Heart right ventricle (tissue), 16 donors: ENCODE measurements at regions not wholly inside any gene's neighbourhood (a gene's known extent, or its start where the extent isn't known, plus 50 kb on each side); places are given as distances from the start of the nearest gene placed in this dataset.
A peak's percentile ranks its signal among the peaks of the same experiment; 100 is the strongest.

ENCODE experiments used
- ATAC-seq, 8 donors: fragments of 200-7000 bp; cut with Tn5 transposase; one replicate each; pipeline ENCODE4 v1.9.1; 2020; ENCODE audit warnings: mild to moderate bottlenecking in 8 of 8, moderate library complexity in 8 of 8, moderate number of reproducible peaks in 1 of 8
- DNase-seq, 2 donors: peaks; one replicate each; pipeline ENCODE4 v3.0.0-alpha.2; 2020
- H3K27ac ChIP-seq, 10 donors: fragments of 200-600 bp; sonication (generic) in 2 of 10; one replicate each; pipeline versions ENCODE4 v1.5.0 to v1.8.0; 2020 to 2022; ENCODE audit warnings: mild to moderate bottlenecking in 3 of 10
- H3K27me3 ChIP-seq, 7 donors: fragments of 200-600 bp; one replicate each; pipeline ENCODE4 v1.8.0; 2021 to 2022; ENCODE audit warnings: mild to moderate bottlenecking in 2 of 7
- H3K36me3 ChIP-seq, 9 donors: fragments of 200-600 bp; sonication (generic) in 1 of 9; one replicate each; pipeline versions ENCODE4 v1.5.0 to v1.8.0; 2020 to 2022; ENCODE audit warnings: mild to moderate bottlenecking in 2 of 9
- H3K4me1 ChIP-seq, 9 donors: fragments of 200-600 bp; sonication (generic) in 1 of 9; one replicate each; pipeline versions ENCODE4 v1.5.0 to v1.8.0; 2020 to 2022; ENCODE audit warnings: mild to moderate bottlenecking in 4 of 9
- H3K4me3 ChIP-seq, 10 donors: fragments of 200-600 bp; sonication (generic) in 2 of 10; one replicate each; pipeline versions ENCODE4 v1.5.0 to v1.8.0; 2020 to 2022; ENCODE audit warnings: mild to moderate bottlenecking in 7 of 10, moderate library complexity in 2 of 10
- H3K9me3 ChIP-seq, 11 donors: fragments of 200-600 bp in 10 of 11; sonication (generic) in 2 of 11; one replicate each; pipeline versions ENCODE4 v1.5.0 to v1.8.0; 2013 to 2022; ENCODE audit warnings: mild to moderate bottlenecking in 2 of 11, control low read depth in 1 of 11, moderate library complexity in 1 of 11
- WGBS, 2 donors: extraction: QIAGEN DNeasy Blood & Tissue Kit; methylation state at CpG; one replicate each; pipeline ENCODE4 v1.1.7; 2013; ENCODE audit warnings: inconsistent platforms in 1 of 2; 5-methylcytosine and 5-hydroxymethylcytosine counted together
- intact Hi-C, 10 donors: fragments of 100-400 bp; cut with DNase I; formaldehyde crosslinking; loops; one replicate each; pipeline versions ENCODE4 v1.11.1 to v1.14.2; 2022
- TF ChIP-seq, protein P1 (sequence below), 9 donors: fragments of 200-600 bp; sonication (generic) in 2 of 9; IDR thresholded peaks; one replicate each; pipeline versions ENCODE4 v1.5.0 to v1.8.0; 2021 to 2022; ENCODE audit warnings: antibody characterized with exemption in 9 of 9, mild to moderate bottlenecking in 5 of 9, moderate library complexity in 1 of 9
- donor health status: Arrhythmogenic right ventricular cardiomyopathy.
- donor health status: ischemic (EF 13 %, LVEDD 7.1; RV severe dilation, severe dysfunction).
- donor health status: healthy with polysubstance abuse.
- donor health status: DM: no; HTN: yes; CAD: no.
- donor health status: DM: no; HTN: no; CAD: no.
- donor health status: ischemic (EF 25% LVEDD 6.9; RV normal size, moderate dysfunction).
- donor health status: ischemic (EF 25% LVEDD 5.7; RV mildly dilated, moderate dysfunction).
- donor health status: healthy.
- donor health status: DM: yes; HTN: yes; CAD: no.
- donor health status: Ischemic cardiomyopathy.
- donor health status: ischemic (EF 35%, LVEDD 5.7; RV mildly dilated, moderate dysfunction).
- donor health status: nonischemic (EF 11% LVEDD 7.7; RV severe dilation, severe dysfunction).
- donor health status: DM: yes; HTN: yes; CAD: no.
- donor health status: PGD.
- donor health status: ischemic (EF 29% LVEDD 5.4; RV normal size, mild dysfunction).
- donor health status: nonischemic (EF 23%, LVEDD 6.1; RV moderate dilation, normal function).

DNA sequence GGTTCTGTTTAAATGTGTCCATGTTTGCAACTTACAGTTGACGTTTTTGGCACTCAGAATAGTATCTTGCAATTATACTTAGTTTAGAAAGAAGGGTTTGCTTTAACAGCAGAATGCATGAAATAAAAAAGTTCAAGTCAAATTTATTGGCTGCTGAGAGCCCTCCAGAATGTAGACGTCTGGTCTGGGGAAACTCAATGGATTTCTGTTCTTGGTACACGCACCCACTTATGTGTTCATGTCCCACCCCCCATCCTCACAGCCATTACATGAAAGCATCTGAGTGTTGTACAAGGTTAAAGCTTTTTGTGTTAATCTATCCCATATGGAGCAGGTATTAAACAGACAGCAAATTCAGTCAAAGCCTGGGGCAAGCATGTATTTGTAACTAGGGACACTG is 219.5 kb downstream of the SOX11 start:
- H3K27me3 ChIP-seq: no peaks in the 10 kb centered on the region
- TF ChIP-seq, protein P1, sequence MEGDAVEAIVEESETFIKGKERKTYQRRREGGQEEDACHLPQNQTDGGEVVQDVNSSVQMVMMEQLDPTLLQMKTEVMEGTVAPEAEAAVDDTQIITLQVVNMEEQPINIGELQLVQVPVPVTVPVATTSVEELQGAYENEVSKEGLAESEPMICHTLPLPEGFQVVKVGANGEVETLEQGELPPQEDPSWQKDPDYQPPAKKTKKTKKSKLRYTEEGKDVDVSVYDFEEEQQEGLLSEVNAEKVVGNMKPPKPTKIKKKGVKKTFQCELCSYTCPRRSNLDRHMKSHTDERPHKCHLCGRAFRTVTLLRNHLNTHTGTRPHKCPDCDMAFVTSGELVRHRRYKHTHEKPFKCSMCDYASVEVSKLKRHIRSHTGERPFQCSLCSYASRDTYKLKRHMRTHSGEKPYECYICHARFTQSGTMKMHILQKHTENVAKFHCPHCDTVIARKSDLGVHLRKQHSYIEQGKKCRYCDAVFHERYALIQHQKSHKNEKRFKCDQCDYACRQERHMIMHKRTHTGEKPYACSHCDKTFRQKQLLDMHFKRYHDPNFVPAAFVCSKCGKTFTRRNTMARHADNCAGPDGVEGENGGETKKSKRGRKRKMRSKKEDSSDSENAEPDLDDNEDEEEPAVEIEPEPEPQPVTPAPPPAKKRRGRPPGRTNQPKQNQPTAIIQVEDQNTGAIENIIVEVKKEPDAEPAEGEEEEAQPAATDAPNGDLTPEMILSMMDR (IDR thresholded peaks at IDR 0.05): no peak
- intact Hi-C loops: loop anchor here in 4 of 10 donors (10.0 kb wide), 2 partner anchors 217 to 517 kb away; partner anchors contain the start of gene SOX11 (in 4 of the 4)
- no peak for ATAC-seq
- no peak overlapping the region for H3K27ac ChIP-seq
- no peak for DNase-seq
- H3K9me3 ChIP-seq: no peaks in the 10 kb centered on the region
- H3K4me1 ChIP-seq: peaks cover 0 to 23% (median 7%) of the 10 kb centered on the region in 9 donors
- 65 to 73% methylated on average over 3 of the region's 3 CpGs for WGBS, 2 donors
- no peak overlapping the region for H3K4me3 ChIP-seq
- no peaks in the 10 kb centered on the region for H3K36me3 ChIP-seq

DNA sequence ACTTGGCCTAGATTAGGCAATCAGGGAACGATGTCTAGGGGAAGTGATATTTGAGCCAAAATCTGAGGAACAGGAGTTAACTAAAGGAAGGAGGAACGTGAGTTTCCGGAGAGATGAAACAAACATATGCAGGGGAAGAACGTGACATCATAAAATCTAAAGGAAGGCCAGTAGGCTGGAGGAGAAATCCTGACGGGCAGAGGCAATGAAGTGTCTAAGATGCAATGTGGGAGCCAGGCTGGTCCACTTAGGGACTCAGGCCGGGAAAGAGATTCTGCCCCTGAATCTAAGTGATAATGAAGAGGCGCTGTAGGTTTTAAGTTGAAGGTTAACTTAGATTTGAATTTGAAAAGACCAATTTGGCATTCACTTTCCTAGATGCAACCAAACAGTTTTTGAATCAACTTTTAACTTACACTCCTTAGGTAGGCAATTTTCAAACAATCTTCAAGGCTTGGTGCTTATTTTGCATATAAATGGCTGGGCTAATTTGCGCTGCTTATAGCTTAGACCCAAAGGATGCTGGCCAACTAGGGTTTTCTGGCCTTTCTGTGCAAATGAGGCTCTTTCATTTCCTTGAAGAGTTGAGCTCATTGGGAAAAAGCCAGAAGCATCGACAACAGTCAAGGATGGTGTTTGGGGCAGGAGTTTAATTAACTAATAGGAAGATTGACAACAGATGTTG is 221.7 kb downstream of the SOX11 start:
- TF ChIP-seq, protein P1 (IDR thresholded peaks at IDR 0.05): no peak
- Histone ChIP-seq H3K27me3 (no peaks in the 10 kb centered on the region), H3K36me3 (no peaks in the 10 kb centered on the region), H3K27ac (peak overlapping the region in 6 of 10 donors; percentile 48 to 87 (median 82)), H3K4me3 (no peak overlapping the region), H3K4me1 (peaks cover 0 to 23% (median 7%) of the 10 kb centered on the region in 9 donors), H3K9me3 (peaks cover 0 to 11% (median 0%) of the 10 kb centered on the region in 11 donors)
- ATAC-seq (no peak), DNase-seq (no peak)
- intact Hi-C loops: loop anchor here in 4 of 10 donors (10.0 kb wide), 2 partner anchors 219 to 519 kb away; partner anchors contain the start of gene SOX11 (in 4 of the 4)
- 57 to 62% methylated on average over 9 of the region's 9 CpGs for WGBS, 2 donors

DNA sequence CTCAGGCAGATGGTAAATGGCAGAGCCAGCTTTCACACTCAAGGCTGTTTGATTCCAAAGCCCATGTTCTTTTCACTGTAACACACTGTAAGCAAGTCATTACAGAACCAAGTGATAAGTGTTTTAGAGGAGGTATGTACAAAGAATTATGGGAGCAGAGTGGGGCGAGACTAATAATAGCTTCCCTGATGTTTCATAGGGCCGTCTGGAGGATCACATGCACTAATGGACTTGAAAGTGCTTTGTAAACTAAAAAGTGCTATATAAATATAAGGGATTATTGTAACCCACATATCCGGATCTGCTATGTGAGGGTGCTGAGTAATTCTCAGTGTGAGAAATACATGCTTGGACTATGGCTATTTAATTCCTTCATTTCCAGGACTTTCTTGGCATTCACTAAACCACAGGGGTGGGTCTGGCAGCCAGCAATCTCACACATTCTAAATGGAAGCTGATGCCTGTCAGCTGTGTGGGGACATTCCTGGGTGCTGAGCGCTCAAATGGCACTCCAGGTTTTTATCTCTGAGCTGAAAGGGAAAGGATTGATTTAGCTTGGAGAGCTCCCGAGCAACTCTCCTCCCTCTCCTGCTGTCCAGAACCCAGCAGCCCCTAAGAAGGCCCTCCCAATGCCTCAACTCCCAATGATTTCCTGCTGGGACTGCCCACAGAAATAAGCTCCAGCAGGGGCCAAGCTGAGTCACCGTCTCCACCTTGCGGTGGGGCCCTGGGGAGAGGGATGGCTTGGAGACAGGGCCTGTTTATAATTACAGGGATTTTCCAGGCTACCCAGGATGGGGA is 222.8 kb downstream of the SOX11 start:
- ATAC-seq (peak; percentile 82 to 96 (median 92)), DNase-seq (peak; percentile 31 to 62)
- WGBS, 2 donors: 20 to 33% methylated on average over 7 of the region's 7 CpGs
- no peaks in the 10 kb centered on the region for H3K27me3 ChIP-seq
- H3K27ac ChIP-seq: peak overlapping the region; percentile 59 to 87 (median 81)
- peaks cover 0 to 23% (median 7%) of the 10 kb centered on the region in 9 donors for H3K4me1 ChIP-seq
- H3K9me3 ChIP-seq: peaks cover 0 to 19% (median 0%) of the 10 kb centered on the region in 11 donors
- no peak overlapping the region for H3K4me3 ChIP-seq
- intact Hi-C loops: loop anchor here in 6 of 10 donors (5.0 to 10.0 kb wide), 4 partner anchors 218 to 520 kb away; partner anchors contain the start of gene SOX11 (in 5 of the 6)
- no peaks in the 10 kb centered on the region for H3K36me3 ChIP-seq
- TF ChIP-seq, protein P1 (IDR thresholded peaks at IDR 0.05): peak in 7 of 9 donors; percentile 16 to 52 (median 35)

DNA sequence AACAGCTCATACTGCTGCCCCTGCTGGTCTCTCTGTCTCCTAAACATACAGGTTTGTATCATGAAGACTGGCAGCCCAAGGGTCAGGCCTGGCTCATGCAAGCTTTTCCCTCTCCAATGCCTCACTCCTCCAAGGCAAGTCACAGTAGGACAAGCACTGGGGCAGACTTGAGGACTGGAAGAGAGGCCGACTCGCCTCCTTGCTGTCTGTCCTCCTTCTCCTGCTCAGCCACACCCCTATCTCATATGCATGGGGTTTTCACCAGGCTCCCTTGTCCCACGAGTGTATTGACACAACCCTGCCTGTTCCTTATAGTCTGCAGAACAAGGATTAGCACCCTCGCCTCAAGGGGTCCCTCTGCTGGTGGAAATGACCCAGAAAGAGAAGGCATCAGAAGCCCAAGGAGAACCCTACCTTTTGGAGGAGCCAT is 223.7 kb downstream of the SOX11 start:
- WGBS, 2 donors: 51 to 56% methylated on average over 4 of the region's 4 CpGs
- DNase-seq (peak in 1 of 2 donors; percentile 22), ATAC-seq (peak in 3 of 8 donors; percentile 29 to 45 (median 40))
- H3K4me1 ChIP-seq: peaks cover 0 to 23% (median 7%) of the 10 kb centered on the region in 9 donors
- H3K27ac ChIP-seq: peak overlapping the region; percentile 59 to 87 (median 81)
- no peaks in the 10 kb centered on the region for H3K27me3 ChIP-seq
- no peaks in the 10 kb centered on the region for H3K36me3 ChIP-seq
- peaks cover 0 to 19% (median 0%) of the 10 kb centered on the region in 11 donors for H3K9me3 ChIP-seq
- intact Hi-C loops: loop anchor here in 6 of 10 donors (5.0 to 10.0 kb wide), 4 partner anchors 219 to 521 kb away; partner anchors contain the start of gene SOX11 (in 5 of the 6)
- H3K4me3 ChIP-seq: no peak overlapping the region
- TF ChIP-seq, protein P1 (IDR thresholded peaks at IDR 0.05): peak in 7 of 9 donors; percentile 27 to 49 (median 38)
